ENCODE measurements at regions not wholly inside any gene's neighbourhood (a gene's known extent, or its start where the extent isn't known, plus 50 kb on each side); places are given as distances from the start of the nearest gene placed in this dataset.

GRCh38 chr9:87437966-87438365, 59.7 kb upstream of the DAPK1 start:
- ATAC-seq (replicated peaks) (no peak), DNase-seq (no peak)
- Mint-ChIP-seq H3K27ac (no peak overlapping the region), H3K9me3 (no peaks in the 10 kb centered on the region), H3K4me1 (ENCODE audit: low read depth in 2 of 2) (no peaks in the 10 kb centered on the region), H3K36me3 (ENCODE audit: insufficient read depth) (no peaks in the 10 kb centered on the region), H3K4me3 (no peak overlapping the region), H3K27me3 (no peaks in the 10 kb centered on the region)

- ATAC-seq (replicated peaks): no peak
- Mint-ChIP-seq H3K4me1 (ENCODE audit: low read depth in 2 of 2) (no peaks in the 10 kb centered on the region), H3K9me3 (no peaks in the 10 kb centered on the region), H3K27me3 (peaks cover 0 to 6% of the 10 kb centered on the region in 2 donors), H3K36me3 (ENCODE audit: insufficient read depth) (no peaks in the 10 kb centered on the region), H3K4me3 (no peak overlapping the region), H3K27ac (no peak overlapping the region)
- no peak for DNase-seq
Measured at GRCh38 chr9:87441251-87441650, 56.4 kb upstream of the DAPK1 start.

- no peak overlapping the region for H3K4me3 Mint-ChIP-seq
- H3K9me3 Mint-ChIP-seq: peaks cover 0 to 2% of the 10 kb centered on the region in 2 donors
- peaks cover 0 to 3% of the 10 kb centered on the region in 2 donors for H3K4me1 Mint-ChIP-seq (ENCODE audit: low read depth in 2 of 2)
- DNase-seq (no peak), ATAC-seq (replicated peaks) (no peak)
- no peak overlapping the region for H3K27ac Mint-ChIP-seq
- H3K36me3 Mint-ChIP-seq (ENCODE audit: insufficient read depth): no peaks in the 10 kb centered on the region
- peaks cover under 1 to 13% of the 10 kb centered on the region in 2 donors for H3K27me3 Mint-ChIP-seq
Measured at GRCh38 chr9:87442451-87442850, 55.2 kb upstream of the DAPK1 start.

GRCh38 chr9:87443006-87443405, 54.7 kb upstream of the DAPK1 start:
- no peaks in the 10 kb centered on the region for H3K36me3 Mint-ChIP-seq (ENCODE audit: insufficient read depth)
- peaks cover 7 to 13% of the 10 kb centered on the region in 2 donors for H3K27me3 Mint-ChIP-seq
- ATAC-seq (replicated peaks) (no peak), DNase-seq (no peak)
- H3K27ac Mint-ChIP-seq: no peak overlapping the region
- H3K9me3 Mint-ChIP-seq: peaks cover 0 to 2% of the 10 kb centered on the region in 2 donors
- H3K4me3 Mint-ChIP-seq: no peak overlapping the region
- H3K4me1 Mint-ChIP-seq (ENCODE audit: low read depth in 2 of 2): peaks cover 0 to 3% of the 10 kb centered on the region in 2 donors

- no peak overlapping the region for H3K27ac Mint-ChIP-seq
- no peaks in the 10 kb centered on the region for H3K36me3 Mint-ChIP-seq (ENCODE audit: insufficient read depth)
- DNase-seq: no peak
- peaks cover 0 to 2% of the 10 kb centered on the region in 2 donors for H3K9me3 Mint-ChIP-seq
- H3K4me1 Mint-ChIP-seq (ENCODE audit: low read depth in 2 of 2): peaks cover 0 to 3% of the 10 kb centered on the region in 2 donors
- peaks cover 11 to 13% of the 10 kb centered on the region in 2 donors for H3K27me3 Mint-ChIP-seq
- H3K4me3 Mint-ChIP-seq: no peak overlapping the region
- ATAC-seq (replicated peaks): no peak
Measured at GRCh38 chr9:87443461-87443860, 54.2 kb upstream of the DAPK1 start.

GRCh38 chr9:87445646-87446045, 52.0 kb upstream of the DAPK1 start:
- no peak for ATAC-seq (replicated peaks)
- H3K4me3 Mint-ChIP-seq: no peak overlapping the region
- peaks cover 13 to 16% of the 10 kb centered on the region in 2 donors for H3K27me3 Mint-ChIP-seq
- peaks cover 0 to 3% of the 10 kb centered on the region in 2 donors for H3K4me1 Mint-ChIP-seq (ENCODE audit: low read depth in 2 of 2)
- H3K27ac Mint-ChIP-seq: no peak overlapping the region
- H3K9me3 Mint-ChIP-seq: peaks cover 0 to 2% of the 10 kb centered on the region in 2 donors
- no peak for DNase-seq
- H3K36me3 Mint-ChIP-seq (ENCODE audit: insufficient read depth): no peaks in the 10 kb centered on the region

- Mint-ChIP-seq H3K27me3 (peaks cover 13 to 18% of the 10 kb centered on the region in 2 donors), H3K36me3 (ENCODE audit: insufficient read depth) (no peaks in the 10 kb centered on the region), H3K4me1 (ENCODE audit: low read depth in 2 of 2) (peaks cover 0 to 3% of the 10 kb centered on the region in 2 donors), H3K9me3 (peaks cover 0 to 2% of the 10 kb centered on the region in 2 donors), H3K4me3 (no peak overlapping the region), H3K27ac (no peak overlapping the region)
- no peak for DNase-seq
- no peak for ATAC-seq (replicated peaks)
Measured at GRCh38 chr9:87446527-87446926, 51.1 kb upstream of the DAPK1 start.

- DNase-seq: no peak
- Mint-ChIP-seq H3K4me1 (ENCODE audit: low read depth in 2 of 2) (peaks cover 0 to 3% of the 10 kb centered on the region in 2 donors), H3K27ac (no peak overlapping the region), H3K36me3 (ENCODE audit: insufficient read depth) (no peaks in the 10 kb centered on the region), H3K27me3 (peaks cover 13 to 18% of the 10 kb centered on the region in 2 donors), H3K9me3 (peaks cover 0 to 2% of the 10 kb centered on the region in 2 donors), H3K4me3 (no peak overlapping the region)
- ATAC-seq (replicated peaks): no peak
Measured at GRCh38 chr9:87447547-87448432, 49.9 kb upstream of the DAPK1 start.

Data from effector memory CD8-positive, alpha-beta T cell (primary cell).